ENCODE measurements at regions not wholly inside any gene's neighbourhood (a gene's known extent, or its start where the extent isn't known, plus 50 kb on each side); places are given as distances from the start of the nearest gene placed in this dataset.

- TF ChIP-seq POLR2A (IDR thresholded peaks at IDR 0.05; ENCODE audit: low read depth, low read length) (no peak), POLR2AphosphoS5 (IDR thresholded peaks at IDR 0.05; ENCODE audit: low read depth, low read length) (no peak), TAF1 (IDR thresholded peaks at IDR 0.05; ENCODE audit: low read depth, low read length) (no peak), SPI1 (IDR thresholded peaks at IDR 0.05; ENCODE audit: low read depth, low read length) (no peak), POU2F2 (IDR thresholded peaks at IDR 0.05; ENCODE audit: low read depth, low read length) (no peak)
These were observed 125.1 kb downstream of the GLRX3 start for GRCh38 chr10:130261306-130261705.
